ENCODE measurements at regions not wholly inside any gene's neighbourhood (a gene's known extent, or its start where the extent isn't known, plus 50 kb on each side); places are given as distances from the start of the nearest gene placed in this dataset.

DNA sequence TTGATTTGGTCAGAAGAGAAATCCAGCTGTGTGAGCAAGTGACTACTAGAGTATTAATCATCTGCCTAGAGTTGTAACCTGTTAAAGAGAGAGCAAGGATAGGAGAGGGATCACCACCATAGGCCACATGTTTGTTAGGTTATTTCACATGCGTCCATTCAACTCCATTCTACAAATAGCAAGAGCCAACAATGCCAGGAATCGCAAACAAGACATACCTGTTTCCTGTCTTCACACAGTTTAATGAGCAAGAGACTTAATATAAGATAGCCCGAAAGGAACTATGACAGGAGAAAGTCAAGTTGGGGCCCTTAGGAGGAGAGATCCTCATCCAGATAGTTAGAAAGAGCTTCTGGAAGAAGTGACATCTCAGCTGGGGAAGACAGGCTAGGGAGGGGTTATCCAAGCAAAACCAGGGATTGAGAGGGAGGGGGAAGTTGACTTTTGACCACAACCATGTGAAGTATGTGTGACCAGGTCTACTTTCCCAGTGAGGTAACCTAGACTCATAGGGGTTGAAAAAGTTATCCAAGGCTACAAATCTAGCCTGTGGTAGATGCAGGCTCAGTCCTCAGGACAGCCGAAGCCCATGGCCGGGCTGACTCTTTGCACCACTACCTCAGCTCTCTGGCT, 147.4 kb downstream of the ALDH8A1 start:
- TF ChIP-seq, protein P1, sequence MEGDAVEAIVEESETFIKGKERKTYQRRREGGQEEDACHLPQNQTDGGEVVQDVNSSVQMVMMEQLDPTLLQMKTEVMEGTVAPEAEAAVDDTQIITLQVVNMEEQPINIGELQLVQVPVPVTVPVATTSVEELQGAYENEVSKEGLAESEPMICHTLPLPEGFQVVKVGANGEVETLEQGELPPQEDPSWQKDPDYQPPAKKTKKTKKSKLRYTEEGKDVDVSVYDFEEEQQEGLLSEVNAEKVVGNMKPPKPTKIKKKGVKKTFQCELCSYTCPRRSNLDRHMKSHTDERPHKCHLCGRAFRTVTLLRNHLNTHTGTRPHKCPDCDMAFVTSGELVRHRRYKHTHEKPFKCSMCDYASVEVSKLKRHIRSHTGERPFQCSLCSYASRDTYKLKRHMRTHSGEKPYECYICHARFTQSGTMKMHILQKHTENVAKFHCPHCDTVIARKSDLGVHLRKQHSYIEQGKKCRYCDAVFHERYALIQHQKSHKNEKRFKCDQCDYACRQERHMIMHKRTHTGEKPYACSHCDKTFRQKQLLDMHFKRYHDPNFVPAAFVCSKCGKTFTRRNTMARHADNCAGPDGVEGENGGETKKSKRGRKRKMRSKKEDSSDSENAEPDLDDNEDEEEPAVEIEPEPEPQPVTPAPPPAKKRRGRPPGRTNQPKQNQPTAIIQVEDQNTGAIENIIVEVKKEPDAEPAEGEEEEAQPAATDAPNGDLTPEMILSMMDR (IDR thresholded peaks at IDR 0.05), result no peak
- TF ChIP-seq POLR2A (IDR thresholded peaks at IDR 0.05), result no peak
